ENCODE measurements at regions not wholly inside any gene's neighbourhood (a gene's known extent, or its start where the extent isn't known, plus 50 kb on each side); places are given as distances from the start of the nearest gene placed in this dataset.

- H3K36me3 ChIP-seq (ENCODE audit: insufficient read depth, low read depth, low read length), result no peaks in the 10 kb centered on the region
- H3K27me3 ChIP-seq (ENCODE audit: insufficient read depth, low read length), result no peaks in the 10 kb centered on the region
- no peak overlapping the region for H3K9ac ChIP-seq (ENCODE audit: low read depth, low read length)
- no peaks in the 10 kb centered on the region for H3K9me3 ChIP-seq (ENCODE audit: insufficient read depth, low read depth, low read length)
- H3K4me3 ChIP-seq (ENCODE audit: low read length), result no peak overlapping the region
- no peak overlapping the region for H3K27ac ChIP-seq (ENCODE audit: low read length)
- no peaks in the 10 kb centered on the region for H3K4me1 ChIP-seq (ENCODE audit: insufficient read depth, low read length)
Observed at GRCh38 chr6:105926318-105926717, 159.8 kb upstream of the PRDM1 start.

- Histone ChIP-seq H3K9me3 (ENCODE audit: insufficient read depth, low read depth, low read length) (no peaks in the 10 kb centered on the region), H3K36me3 (ENCODE audit: insufficient read depth, low read depth, low read length) (no peaks in the 10 kb centered on the region), H3K27me3 (ENCODE audit: insufficient read depth, low read length) (no peaks in the 10 kb centered on the region), H3K27ac (ENCODE audit: low read length) (no peak overlapping the region), H3K9ac (ENCODE audit: low read depth, low read length) (no peak overlapping the region), H3K4me1 (ENCODE audit: insufficient read depth, low read length) (no peaks in the 10 kb centered on the region), H3K4me3 (ENCODE audit: low read length) (no peak overlapping the region)
Observed at GRCh38 chr6:105925706-105926105, 160.4 kb upstream of the PRDM1 start.

- no peaks in the 10 kb centered on the region for H3K27me3 ChIP-seq (ENCODE audit: insufficient read depth, low read length)
- H3K27ac ChIP-seq (ENCODE audit: low read length), result no peak overlapping the region
- no peaks in the 10 kb centered on the region for H3K36me3 ChIP-seq (ENCODE audit: insufficient read depth, low read depth, low read length)
- no peaks in the 10 kb centered on the region for H3K4me1 ChIP-seq (ENCODE audit: insufficient read depth, low read length)
- no peak overlapping the region for H3K9ac ChIP-seq (ENCODE audit: low read depth, low read length)
- no peaks in the 10 kb centered on the region for H3K9me3 ChIP-seq (ENCODE audit: insufficient read depth, low read depth, low read length)
- no peak overlapping the region for H3K4me3 ChIP-seq (ENCODE audit: low read length)
Observed at GRCh38 chr6:105921781-105922180, 164.4 kb upstream of the PRDM1 start.

GRCh38 chr6:105920071-105920470, 166.1 kb upstream of the PRDM1 start:
- H3K4me1 ChIP-seq (ENCODE audit: insufficient read depth, low read length), result no peaks in the 10 kb centered on the region
- no peak overlapping the region for H3K27ac ChIP-seq (ENCODE audit: low read length)
- H3K27me3 ChIP-seq (ENCODE audit: insufficient read depth, low read length), result no peaks in the 10 kb centered on the region
- no peak overlapping the region for H3K4me3 ChIP-seq (ENCODE audit: low read length)
- H3K36me3 ChIP-seq (ENCODE audit: insufficient read depth, low read depth, low read length), result no peaks in the 10 kb centered on the region
- no peak overlapping the region for H3K9ac ChIP-seq (ENCODE audit: low read depth, low read length)
- H3K9me3 ChIP-seq (ENCODE audit: insufficient read depth, low read depth, low read length), result no peaks in the 10 kb centered on the region

GRCh38 chr6:105917038-105917695, 169.0 kb upstream of the PRDM1 start:
- no peaks in the 10 kb centered on the region for H3K4me1 ChIP-seq (ENCODE audit: insufficient read depth, low read length)
- no peaks in the 10 kb centered on the region for H3K9me3 ChIP-seq (ENCODE audit: insufficient read depth, low read depth, low read length)
- H3K27ac ChIP-seq (ENCODE audit: low read length), result no peak overlapping the region
- no peaks in the 10 kb centered on the region for H3K36me3 ChIP-seq (ENCODE audit: insufficient read depth, low read depth, low read length)
- H3K27me3 ChIP-seq (ENCODE audit: insufficient read depth, low read length), result no peaks in the 10 kb centered on the region
- no peak overlapping the region for H3K4me3 ChIP-seq (ENCODE audit: low read length)
- no peak overlapping the region for H3K9ac ChIP-seq (ENCODE audit: low read depth, low read length)

- H3K4me1 ChIP-seq (ENCODE audit: insufficient read depth, low read length), result no peaks in the 10 kb centered on the region
- no peaks in the 10 kb centered on the region for H3K9me3 ChIP-seq (ENCODE audit: insufficient read depth, low read depth, low read length)
- H3K27ac ChIP-seq (ENCODE audit: low read length), result no peak overlapping the region
- H3K4me3 ChIP-seq (ENCODE audit: low read length), result no peak overlapping the region
- no peaks in the 10 kb centered on the region for H3K27me3 ChIP-seq (ENCODE audit: insufficient read depth, low read length)
- H3K9ac ChIP-seq (ENCODE audit: low read depth, low read length), result no peak overlapping the region
- no peaks in the 10 kb centered on the region for H3K36me3 ChIP-seq (ENCODE audit: insufficient read depth, low read depth, low read length)
Observed at GRCh38 chr6:105911106-105911629, 175.0 kb upstream of the PRDM1 start.

- H3K4me3 ChIP-seq (ENCODE audit: low read length), result no peak overlapping the region
- H3K4me1 ChIP-seq (ENCODE audit: insufficient read depth, low read length), result no peaks in the 10 kb centered on the region
- H3K36me3 ChIP-seq (ENCODE audit: insufficient read depth, low read depth, low read length), result no peaks in the 10 kb centered on the region
- no peak overlapping the region for H3K9ac ChIP-seq (ENCODE audit: low read depth, low read length)
- H3K27me3 ChIP-seq (ENCODE audit: insufficient read depth, low read length), result no peaks in the 10 kb centered on the region
- no peak overlapping the region for H3K27ac ChIP-seq (ENCODE audit: low read length)
- H3K9me3 ChIP-seq (ENCODE audit: insufficient read depth, low read depth, low read length), result no peaks in the 10 kb centered on the region
Observed at GRCh38 chr6:105909106-105909505, 177.0 kb upstream of the PRDM1 start.

GRCh38 chr6:105907991-105908390, 178.1 kb upstream of the PRDM1 start:
- Histone ChIP-seq H3K36me3 (ENCODE audit: insufficient read depth, low read depth, low read length) (no peaks in the 10 kb centered on the region), H3K4me1 (ENCODE audit: insufficient read depth, low read length) (no peaks in the 10 kb centered on the region), H3K27ac (ENCODE audit: low read length) (no peak overlapping the region), H3K4me3 (ENCODE audit: low read length) (no peak overlapping the region), H3K27me3 (ENCODE audit: insufficient read depth, low read length) (no peaks in the 10 kb centered on the region), H3K9me3 (ENCODE audit: insufficient read depth, low read depth, low read length) (no peaks in the 10 kb centered on the region), H3K9ac (ENCODE audit: low read depth, low read length) (no peak overlapping the region)

GRCh38 chr6:105907301-105907700, 178.8 kb upstream of the PRDM1 start:
- H3K4me1 ChIP-seq (ENCODE audit: insufficient read depth, low read length), result no peaks in the 10 kb centered on the region
- no peak overlapping the region for H3K9ac ChIP-seq (ENCODE audit: low read depth, low read length)
- no peak overlapping the region for H3K4me3 ChIP-seq (ENCODE audit: low read length)
- no peak overlapping the region for H3K27ac ChIP-seq (ENCODE audit: low read length)
- no peaks in the 10 kb centered on the region for H3K9me3 ChIP-seq (ENCODE audit: insufficient read depth, low read depth, low read length)
- H3K27me3 ChIP-seq (ENCODE audit: insufficient read depth, low read length), result no peaks in the 10 kb centered on the region
- no peaks in the 10 kb centered on the region for H3K36me3 ChIP-seq (ENCODE audit: insufficient read depth, low read depth, low read length)

GRCh38 chr6:105902401-105903031, 183.6 kb upstream of the PRDM1 start:
- Histone ChIP-seq H3K9me3 (ENCODE audit: insufficient read depth, low read depth, low read length) (no peaks in the 10 kb centered on the region), H3K9ac (ENCODE audit: low read depth, low read length) (no peak overlapping the region), H3K4me3 (ENCODE audit: low read length) (no peak overlapping the region), H3K27ac (ENCODE audit: low read length) (no peak overlapping the region), H3K27me3 (ENCODE audit: insufficient read depth, low read length) (no peaks in the 10 kb centered on the region), H3K4me1 (ENCODE audit: insufficient read depth, low read length) (no peaks in the 10 kb centered on the region), H3K36me3 (ENCODE audit: insufficient read depth, low read depth, low read length) (no peaks in the 10 kb centered on the region)

GRCh38 chr6:105901583-105901982, 184.6 kb upstream of the PRDM1 start:
- Histone ChIP-seq H3K4me3 (ENCODE audit: low read length) (no peak overlapping the region), H3K9me3 (ENCODE audit: insufficient read depth, low read depth, low read length) (no peaks in the 10 kb centered on the region), H3K27me3 (ENCODE audit: insufficient read depth, low read length) (no peaks in the 10 kb centered on the region), H3K4me1 (ENCODE audit: insufficient read depth, low read length) (no peaks in the 10 kb centered on the region), H3K27ac (ENCODE audit: low read length) (no peak overlapping the region), H3K36me3 (ENCODE audit: insufficient read depth, low read depth, low read length) (no peaks in the 10 kb centered on the region), H3K9ac (ENCODE audit: low read depth, low read length) (no peak overlapping the region)
